ENCODE measurements at regions not wholly inside any gene's neighbourhood (a gene's known extent, or its start where the extent isn't known, plus 50 kb on each side); places are given as distances from the start of the nearest gene placed in this dataset.

- DNase-seq (ENCODE audit: low read depth) = no peak
- TF ChIP-seq CTCF (IDR thresholded peaks at IDR 0.05; ENCODE audit: low read depth, low read length, missing control alignments) = no peak
- no peak overlapping the region for H3K4me3 ChIP-seq (ENCODE audit: low read depth, low read length)
Observed at GRCh38 chr3:34219556-34219955, 421.1 kb downstream of the PDCD6IP start.

DNA sequence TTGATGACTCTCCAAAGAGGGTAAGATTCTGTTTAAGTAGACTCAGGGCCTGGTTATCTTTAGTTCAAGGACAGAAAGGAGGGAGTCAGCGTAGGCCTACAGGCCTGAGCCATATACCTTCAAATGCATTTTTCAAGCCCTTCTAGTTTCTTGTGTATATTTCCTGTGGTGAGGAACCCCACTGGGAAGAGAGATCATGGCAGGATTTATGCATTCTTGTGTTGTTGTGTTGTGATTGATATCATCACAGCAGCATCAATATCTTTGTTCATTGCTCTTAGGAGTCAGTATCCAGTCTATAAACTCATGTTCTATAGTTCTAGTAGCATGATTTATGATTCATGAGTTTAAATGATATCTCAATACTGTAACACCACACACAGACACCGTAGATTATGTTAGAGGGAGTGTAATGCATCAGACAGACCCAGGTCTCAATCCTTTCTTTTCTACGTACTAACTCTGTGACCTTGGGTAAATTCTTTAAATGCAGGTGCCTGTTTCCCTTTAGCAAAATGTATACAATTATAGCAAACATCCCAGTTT lies 427.5 kb downstream of the PDCD6IP start:
- no peak for DNase-seq (ENCODE audit: low read depth)
- H3K4me3 ChIP-seq (ENCODE audit: low read depth, low read length) = no peak overlapping the region
- no peak for TF ChIP-seq CTCF (IDR thresholded peaks at IDR 0.05; ENCODE audit: low read depth, low read length, missing control alignments)

DNA sequence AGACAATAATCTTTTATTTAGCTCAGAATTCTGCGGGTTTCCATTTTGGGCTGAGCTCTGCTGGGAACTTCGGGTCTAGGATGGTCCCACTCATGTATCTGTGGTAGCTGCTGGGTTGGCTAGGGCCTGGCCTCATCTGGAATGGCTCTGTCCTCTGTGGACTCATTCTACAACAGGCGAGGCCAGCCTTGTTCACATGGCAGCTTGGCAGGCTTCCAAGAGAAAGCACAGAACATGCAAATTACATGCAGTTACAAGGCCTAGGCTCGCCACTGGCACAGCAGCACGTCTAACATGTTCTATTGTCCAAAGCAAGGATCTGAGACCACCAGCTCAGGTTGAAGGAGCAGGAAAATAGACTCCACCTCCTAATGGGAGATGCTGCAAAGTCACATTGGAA lies 431.4 kb downstream of the PDCD6IP start:
- no peak for TF ChIP-seq CTCF (IDR thresholded peaks at IDR 0.05; ENCODE audit: low read depth, low read length, missing control alignments)
- no peak for DNase-seq (ENCODE audit: low read depth)
- H3K4me3 ChIP-seq (ENCODE audit: low read depth, low read length) = no peak overlapping the region

DNA sequence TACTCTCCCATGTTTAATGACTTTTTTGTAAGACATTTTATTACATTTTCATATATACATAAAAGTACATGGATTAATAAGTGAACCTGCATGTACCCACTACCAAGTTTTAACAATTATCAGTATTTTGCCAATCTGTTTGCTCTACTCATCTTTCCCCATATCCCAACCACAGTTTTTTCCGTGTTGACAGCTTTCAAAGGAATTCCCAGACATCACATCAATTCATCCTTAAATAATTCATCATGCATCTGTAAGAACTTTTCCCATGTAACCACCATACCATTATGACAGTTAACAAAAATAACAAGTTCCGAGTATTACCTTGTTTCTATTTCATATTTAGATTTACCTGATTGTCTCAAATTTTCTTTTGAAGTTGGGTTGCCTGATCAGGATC lies 436.7 kb downstream of the PDCD6IP start:
- no peak for DNase-seq (ENCODE audit: low read depth)
- H3K4me3 ChIP-seq (ENCODE audit: low read depth, low read length) = no peak overlapping the region
- TF ChIP-seq CTCF (IDR thresholded peaks at IDR 0.05; ENCODE audit: low read depth, low read length, missing control alignments) = no peak

DNA sequence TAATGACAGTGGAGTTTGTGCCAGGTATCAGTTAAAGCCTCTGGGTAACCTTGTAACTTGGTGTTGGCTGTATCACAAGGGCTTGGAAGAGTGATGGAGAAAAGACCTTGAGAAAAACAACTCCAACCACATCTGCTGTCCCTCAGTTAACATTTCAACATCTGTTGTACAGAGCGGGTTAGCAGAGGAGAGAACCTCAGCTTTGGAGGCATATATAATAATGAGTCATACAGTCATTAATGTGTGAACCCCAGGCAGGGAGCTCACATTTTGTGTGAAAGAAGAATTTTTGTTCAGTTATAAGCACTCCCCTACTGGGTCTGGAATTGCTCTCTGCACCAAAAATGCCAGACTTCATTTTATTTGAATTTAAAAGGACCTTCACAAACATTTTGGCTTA lies 439.5 kb downstream of the PDCD6IP start:
- TF ChIP-seq CTCF (IDR thresholded peaks at IDR 0.05; ENCODE audit: low read depth, low read length, missing control alignments) = no peak
- no peak overlapping the region for H3K4me3 ChIP-seq (ENCODE audit: low read depth, low read length)
- no peak for DNase-seq (ENCODE audit: low read depth)

DNA sequence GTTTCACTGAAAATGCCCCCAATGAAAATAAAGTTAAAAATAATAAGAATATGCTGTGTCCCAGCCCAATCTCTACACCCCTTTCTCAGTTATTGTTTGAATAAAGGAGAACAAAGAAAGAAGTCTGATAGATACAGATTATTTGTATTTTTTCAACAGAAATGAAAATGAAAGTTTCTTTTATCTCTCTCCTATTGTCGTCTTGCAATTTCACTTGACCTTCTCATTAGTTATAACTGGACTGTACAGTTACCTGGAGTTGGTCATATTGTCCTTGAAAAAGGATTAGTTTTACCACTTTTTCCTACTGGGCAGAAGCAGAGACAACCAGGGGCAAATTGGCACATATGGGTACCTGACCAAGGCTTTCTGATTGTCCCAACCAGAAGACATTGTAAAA lies 440.0 kb downstream of the PDCD6IP start:
- no peak for TF ChIP-seq CTCF (IDR thresholded peaks at IDR 0.05; ENCODE audit: low read depth, low read length, missing control alignments)
- DNase-seq (ENCODE audit: low read depth) = no peak
- H3K4me3 ChIP-seq (ENCODE audit: low read depth, low read length) = no peak overlapping the region

GRCh38 chr3:34239287-34239686 lies 440.9 kb downstream of the PDCD6IP start:
- DNase-seq (ENCODE audit: low read depth) = no peak
- TF ChIP-seq CTCF (IDR thresholded peaks at IDR 0.05; ENCODE audit: low read depth, low read length, missing control alignments) = no peak
- H3K4me3 ChIP-seq (ENCODE audit: low read depth, low read length) = no peak overlapping the region

Measured in GM12864 (cell line).